Sigmoid colon (tissue), 6 donors: ENCODE measurements at regions not wholly inside any gene's neighbourhood (a gene's known extent, or its start where the extent isn't known, plus 50 kb on each side); places are given as distances from the start of the nearest gene placed in this dataset.

Experiments used
- DNase-seq: peaks from one replicate; pipeline ENCODE4 v3.0.0-alpha.2; 2019
- H3K27ac ChIP-seq, 4 donors: fragments of 200-600 bp; sonication (generic); one replicate each; pipeline ENCODE4 v1.5.1; 2016 to 2019; ENCODE audit warnings: mild to moderate bottlenecking in 1 of 4
- H3K27me3 ChIP-seq, 3 donors: fragments of 200-600 bp; sonication (generic); one replicate each; pipeline ENCODE4 v1.5.1; 2019; ENCODE audit warnings: mild to moderate bottlenecking in 1 of 3
- H3K36me3 ChIP-seq, 4 donors: fragments of 200-600 bp; sonication (generic); one replicate each; pipeline ENCODE4 v1.5.1; 2016 to 2019
- H3K4me1 ChIP-seq, 4 donors: fragments of 200-600 bp; sonication (generic); one replicate each; pipeline ENCODE4 v1.5.1; 2017 to 2019
- H3K4me3 ChIP-seq, 4 donors: fragments of 200-600 bp; sonication (generic); one replicate each; pipeline ENCODE4 v1.5.1; 2017 to 2019; ENCODE audit warnings: mild to moderate bottlenecking in 2 of 4, moderate library complexity in 1 of 4
- H3K9me3 ChIP-seq, 4 donors: fragments of 200-600 bp in 3 of 4; sonication (generic) in 3 of 4; one replicate each; pipeline versions ENCODE4 v1.5.1 to v1.6.1; 2013 to 2019
- EP300 ChIP-seq, 4 donors: sonication (generic); formaldehyde crosslinking; IDR thresholded peaks; one replicate each; pipeline ENCODE4 v1.6.1; 2017; ENCODE audit warnings: antibody characterized with exemption in 4 of 4
- POLR2A ChIP-seq, 2 donors: fragments of 450-650 bp; IDR thresholded peaks; one replicate each; pipeline ENCODE4 v1.6.1; 2016; ENCODE audit warnings: antibody characterized with exemption in 2 of 2, mild to moderate bottlenecking in 2 of 2, moderate library complexity in 2 of 2
- POLR2AphosphoS5 ChIP-seq, 4 donors: sonication (generic); formaldehyde crosslinking; IDR thresholded peaks; one replicate each; pipeline ENCODE4 v1.6.1; 2017; ENCODE audit warnings: antibody characterized with exemption in 4 of 4
- WGBS, 2 donors: extraction: QIAGEN DNeasy Blood & Tissue Kit; methylation state at CpG; one replicate each; pipeline ENCODE4 v1.1.7; 2013; 5-methylcytosine and 5-hydroxymethylcytosine counted together
- intact Hi-C: fragments of 100-400 bp; cut with DNase I; formaldehyde crosslinking; loops from one replicate; pipeline ENCODE4 v1.15.1; 2023
- TF ChIP-seq, protein P1 (sequence below), 4 experiments: fragments of 450-650 bp in 3 of 4; fragments of 200-600 bp in 1 of 4; IDR thresholded peaks; one replicate each; pipeline ENCODE4 v1.5.1; 2016 to 2019; ENCODE audit warnings: antibody characterized with exemption in 4 of 4, mild to moderate bottlenecking in 3 of 4, moderate library complexity in 2 of 4
- donor health status: healthy with polysubstance abuse.
- donor health status: healthy.

- intact Hi-C loops, result no loop called here
- no peak for TF ChIP-seq POLR2AphosphoS5 (IDR thresholded peaks at IDR 0.05)
- no peak for TF ChIP-seq POLR2A (IDR thresholded peaks at IDR 0.05)
- TF ChIP-seq, protein P1, sequence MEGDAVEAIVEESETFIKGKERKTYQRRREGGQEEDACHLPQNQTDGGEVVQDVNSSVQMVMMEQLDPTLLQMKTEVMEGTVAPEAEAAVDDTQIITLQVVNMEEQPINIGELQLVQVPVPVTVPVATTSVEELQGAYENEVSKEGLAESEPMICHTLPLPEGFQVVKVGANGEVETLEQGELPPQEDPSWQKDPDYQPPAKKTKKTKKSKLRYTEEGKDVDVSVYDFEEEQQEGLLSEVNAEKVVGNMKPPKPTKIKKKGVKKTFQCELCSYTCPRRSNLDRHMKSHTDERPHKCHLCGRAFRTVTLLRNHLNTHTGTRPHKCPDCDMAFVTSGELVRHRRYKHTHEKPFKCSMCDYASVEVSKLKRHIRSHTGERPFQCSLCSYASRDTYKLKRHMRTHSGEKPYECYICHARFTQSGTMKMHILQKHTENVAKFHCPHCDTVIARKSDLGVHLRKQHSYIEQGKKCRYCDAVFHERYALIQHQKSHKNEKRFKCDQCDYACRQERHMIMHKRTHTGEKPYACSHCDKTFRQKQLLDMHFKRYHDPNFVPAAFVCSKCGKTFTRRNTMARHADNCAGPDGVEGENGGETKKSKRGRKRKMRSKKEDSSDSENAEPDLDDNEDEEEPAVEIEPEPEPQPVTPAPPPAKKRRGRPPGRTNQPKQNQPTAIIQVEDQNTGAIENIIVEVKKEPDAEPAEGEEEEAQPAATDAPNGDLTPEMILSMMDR (IDR thresholded peaks at IDR 0.05), result no peak
- no peak for TF ChIP-seq EP300 (IDR thresholded peaks at IDR 0.05)
Measured at GRCh38 chrX:63470506-63470905, 119.4 kb upstream of the SPIN4 start.

DNA sequence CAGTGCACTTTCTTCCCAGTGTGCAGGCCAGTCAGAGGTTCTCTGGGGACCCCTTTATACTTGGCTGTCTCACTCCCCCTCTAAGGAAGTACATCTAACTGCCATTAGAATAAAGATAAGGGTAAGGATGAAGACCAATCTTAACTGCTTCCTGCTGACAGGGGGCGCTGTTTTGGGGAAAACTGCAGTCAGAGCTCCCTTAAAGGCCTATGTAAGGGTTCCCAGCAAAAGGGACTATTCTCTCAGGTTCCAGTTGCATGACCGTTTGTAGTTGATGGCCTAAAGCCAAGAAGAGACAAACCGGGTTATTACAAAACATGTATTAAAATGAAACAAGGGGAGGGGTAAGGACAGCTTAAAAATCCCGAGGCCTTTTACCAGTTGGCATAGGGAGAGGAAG, 115.6 kb upstream of the SPIN4 start:
- H3K4me1 ChIP-seq, result no peaks in the 10 kb centered on the region
- TF ChIP-seq, protein P1 (IDR thresholded peaks at IDR 0.05), result no peak
- no peak for TF ChIP-seq POLR2A (IDR thresholded peaks at IDR 0.05)
- TF ChIP-seq EP300 (IDR thresholded peaks at IDR 0.05), result no peak
- no peak for TF ChIP-seq POLR2AphosphoS5 (IDR thresholded peaks at IDR 0.05)
- intact Hi-C loops, result no loop called here
- no peak overlapping the region for H3K27ac ChIP-seq
- H3K27me3 ChIP-seq, result no peaks in the 10 kb centered on the region
- H3K9me3 ChIP-seq, result no peaks in the 10 kb centered on the region
- H3K36me3 ChIP-seq, result no peaks in the 10 kb centered on the region
- no peak overlapping the region for H3K4me3 ChIP-seq
- no peak for DNase-seq
- WGBS, 2 donors, result 85 to 91% methylated on average over 4 of the region's 4 CpGs

More at GRCh38 chrX:63470506-63470905, 119.4 kb upstream of the SPIN4 start:
- DNase-seq, result no peak
- H3K4me3 ChIP-seq, result no peak overlapping the region
- H3K27ac ChIP-seq, result no peak overlapping the region
- no peaks in the 10 kb centered on the region for H3K4me1 ChIP-seq
- H3K9me3 ChIP-seq, result peaks cover 0 to 4% (median 0%) of the 10 kb centered on the region in 4 donors
- no peaks in the 10 kb centered on the region for H3K27me3 ChIP-seq
- 95 to 97% methylated on average over 4 of the region's 4 CpGs for WGBS, 2 donors
- no peaks in the 10 kb centered on the region for H3K36me3 ChIP-seq

GRCh38 chrX:63458981-63459380, 107.8 kb upstream of the SPIN4 start:
- 70 to 72% methylated on average over 1 of the region's 1 CpG for WGBS, 2 donors

DNA sequence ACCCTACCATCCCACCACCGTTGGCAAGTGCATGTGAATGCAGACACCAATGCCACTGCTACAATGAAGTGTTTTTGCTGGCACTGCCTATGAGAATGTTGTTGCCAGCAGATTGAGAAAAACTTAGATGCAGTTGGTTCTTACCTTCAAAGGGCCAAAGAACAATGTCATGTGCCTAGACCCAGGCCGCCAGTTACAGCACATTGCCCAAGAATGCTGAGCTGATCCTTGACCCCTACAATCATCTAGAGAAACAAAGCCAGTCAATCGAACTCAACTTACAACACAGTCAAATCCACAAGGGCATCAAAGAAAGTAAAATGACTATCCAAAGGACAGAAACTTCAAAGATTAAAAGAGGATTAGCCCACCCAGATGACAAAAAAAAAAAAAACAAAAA, 102.4 kb upstream of the SPIN4 start:
- Histone ChIP-seq H3K4me1 (no peaks in the 10 kb centered on the region), H3K27me3 (no peaks in the 10 kb centered on the region), H3K4me3 (no peak overlapping the region), H3K9me3 (no peaks in the 10 kb centered on the region), H3K27ac (no peak overlapping the region), H3K36me3 (peaks cover 0 to 5% (median 1%) of the 10 kb centered on the region in 4 donors)
- TF ChIP-seq POLR2AphosphoS5 (IDR thresholded peaks at IDR 0.05), result no peak
- TF ChIP-seq EP300 (IDR thresholded peaks at IDR 0.05), result no peak
- TF ChIP-seq, protein P1 (IDR thresholded peaks at IDR 0.05), result no peak
- no peak for TF ChIP-seq POLR2A (IDR thresholded peaks at IDR 0.05)
- DNase-seq, result no peak
- 93 to 95% methylated on average over 3 of the region's 3 CpGs for WGBS, 2 donors
- intact Hi-C loops, result no loop called here

More at GRCh38 chrX:63458981-63459380, 107.8 kb upstream of the SPIN4 start:
- intact Hi-C loops, result no loop called here
- no peaks in the 10 kb centered on the region for H3K4me1 ChIP-seq
- H3K36me3 ChIP-seq, result no peaks in the 10 kb centered on the region
- TF ChIP-seq EP300 (IDR thresholded peaks at IDR 0.05) (no peak), POLR2A (IDR thresholded peaks at IDR 0.05) (no peak), POLR2AphosphoS5 (IDR thresholded peaks at IDR 0.05) (no peak)
- TF ChIP-seq, protein P1 (IDR thresholded peaks at IDR 0.05), result no peak
- no peaks in the 10 kb centered on the region for H3K27me3 ChIP-seq
- DNase-seq, result no peak
- no peak overlapping the region for H3K4me3 ChIP-seq
- H3K9me3 ChIP-seq, result no peaks in the 10 kb centered on the region
- H3K27ac ChIP-seq, result no peak overlapping the region

- no peaks in the 10 kb centered on the region for H3K36me3 ChIP-seq
- H3K4me3 ChIP-seq, result no peak overlapping the region
- WGBS, 2 donors, result 67 to 86% methylated on average over 2 of the region's 2 CpGs
- no peaks in the 10 kb centered on the region for H3K4me1 ChIP-seq
- H3K27ac ChIP-seq, result peak overlapping the region in 2 of 4 donors; percentile 3 to 19
- intact Hi-C loops, result no loop called here
- no peak for TF ChIP-seq EP300 (IDR thresholded peaks at IDR 0.05)
- TF ChIP-seq POLR2AphosphoS5 (IDR thresholded peaks at IDR 0.05), result no peak
- no peak for TF ChIP-seq POLR2A (IDR thresholded peaks at IDR 0.05)
- TF ChIP-seq, protein P1 (IDR thresholded peaks at IDR 0.05), result no peak
- H3K9me3 ChIP-seq, result no peaks in the 10 kb centered on the region
- no peaks in the 10 kb centered on the region for H3K27me3 ChIP-seq
- DNase-seq, result no peak
Measured at GRCh38 chrX:63441717-63442116, 90.6 kb upstream of the SPIN4 start.
